ENCODE measurements at regions not wholly inside any gene's neighbourhood (a gene's known extent, or its start where the extent isn't known, plus 50 kb on each side); places are given as distances from the start of the nearest gene placed in this dataset.

DNA sequence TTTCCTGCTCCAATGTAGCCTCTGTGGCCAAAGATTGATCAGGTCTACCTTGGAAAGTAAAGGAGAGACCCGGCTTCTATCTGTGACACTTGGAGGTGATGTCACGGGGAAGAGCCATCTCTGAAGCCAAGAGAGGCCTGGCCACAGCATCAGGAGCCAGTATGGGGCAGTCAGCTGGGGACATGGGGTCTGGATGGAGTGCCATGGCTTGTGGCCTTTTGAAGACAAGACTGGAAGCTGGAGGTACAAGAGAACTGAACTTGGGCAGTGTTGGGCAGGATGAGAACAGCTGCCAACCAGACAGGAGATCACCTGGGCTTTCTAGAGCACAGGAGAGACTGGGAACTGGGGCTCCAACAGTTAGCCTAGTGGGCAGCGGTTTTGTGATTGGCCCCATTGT, 190.7 kb downstream of the TENT4A start:
- no peak for ATAC-seq
- H3K9me3 Mint-ChIP-seq = peaks cover 4 to 6% of the 10 kb centered on the region in 2 donors
- TF ChIP-seq, protein P1, sequence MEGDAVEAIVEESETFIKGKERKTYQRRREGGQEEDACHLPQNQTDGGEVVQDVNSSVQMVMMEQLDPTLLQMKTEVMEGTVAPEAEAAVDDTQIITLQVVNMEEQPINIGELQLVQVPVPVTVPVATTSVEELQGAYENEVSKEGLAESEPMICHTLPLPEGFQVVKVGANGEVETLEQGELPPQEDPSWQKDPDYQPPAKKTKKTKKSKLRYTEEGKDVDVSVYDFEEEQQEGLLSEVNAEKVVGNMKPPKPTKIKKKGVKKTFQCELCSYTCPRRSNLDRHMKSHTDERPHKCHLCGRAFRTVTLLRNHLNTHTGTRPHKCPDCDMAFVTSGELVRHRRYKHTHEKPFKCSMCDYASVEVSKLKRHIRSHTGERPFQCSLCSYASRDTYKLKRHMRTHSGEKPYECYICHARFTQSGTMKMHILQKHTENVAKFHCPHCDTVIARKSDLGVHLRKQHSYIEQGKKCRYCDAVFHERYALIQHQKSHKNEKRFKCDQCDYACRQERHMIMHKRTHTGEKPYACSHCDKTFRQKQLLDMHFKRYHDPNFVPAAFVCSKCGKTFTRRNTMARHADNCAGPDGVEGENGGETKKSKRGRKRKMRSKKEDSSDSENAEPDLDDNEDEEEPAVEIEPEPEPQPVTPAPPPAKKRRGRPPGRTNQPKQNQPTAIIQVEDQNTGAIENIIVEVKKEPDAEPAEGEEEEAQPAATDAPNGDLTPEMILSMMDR (IDR thresholded peaks at IDR 0.05) = no peak
- no peaks in the 10 kb centered on the region for H3K27me3 ChIP-seq (ENCODE audit: control insufficient read depth, insufficient read depth, low read length)
- no peak overlapping the region for H3K27ac ChIP-seq (ENCODE audit: low read length)
- H3K4me1 Mint-ChIP-seq = no peaks in the 10 kb centered on the region
- H3K36me3 ChIP-seq (ENCODE audit: control insufficient read depth, insufficient read depth, low read length) = no peaks in the 10 kb centered on the region
- H3K27ac Mint-ChIP-seq = no peak overlapping the region
- H3K4me1 ChIP-seq (ENCODE audit: control insufficient read depth, insufficient read depth, low read length) = no peaks in the 10 kb centered on the region
- WGBS (ENCODE audit: insufficient coverage) = 62% methylated on average over 3 of the region's 3 CpGs
- no peaks in the 10 kb centered on the region for H3K27me3 Mint-ChIP-seq (ENCODE audit: low read depth in 2 of 2)
- no peak for DNase-seq
- H3K4me3 ChIP-seq (ENCODE audit: low read length) = no peak overlapping the region
- intact Hi-C loops (cut with micrococcal nuclease) = no loop called here
- no peaks in the 10 kb centered on the region for H3K36me3 Mint-ChIP-seq
- no peak overlapping the region for H3K4me3 Mint-ChIP-seq
- H3K9me3 ChIP-seq (ENCODE audit: control insufficient read depth, insufficient read depth, low read length) = no peaks in the 10 kb centered on the region

GRCh38 chr5:6904860-6905259, 191.6 kb downstream of the TENT4A start:
- Histone ChIP-seq H3K4me1 (ENCODE audit: control insufficient read depth, insufficient read depth, low read length) (no peaks in the 10 kb centered on the region), H3K9me3 (ENCODE audit: control insufficient read depth, insufficient read depth, low read length) (no peaks in the 10 kb centered on the region), H3K27ac (ENCODE audit: low read length) (no peak overlapping the region), H3K4me3 (ENCODE audit: low read length) (no peak overlapping the region), H3K27me3 (ENCODE audit: control insufficient read depth, insufficient read depth, low read length) (no peaks in the 10 kb centered on the region), H3K36me3 (ENCODE audit: control insufficient read depth, insufficient read depth, low read length) (no peaks in the 10 kb centered on the region)
- TF ChIP-seq, protein P1 (IDR thresholded peaks at IDR 0.05) = no peak
- Mint-ChIP-seq H3K27me3 (ENCODE audit: low read depth in 2 of 2) (no peaks in the 10 kb centered on the region), H3K4me1 (no peaks in the 10 kb centered on the region), H3K9me3 (peaks cover 4 to 6% of the 10 kb centered on the region in 2 donors), H3K27ac (no peak overlapping the region), H3K36me3 (no peaks in the 10 kb centered on the region), H3K4me3 (no peak overlapping the region)
- no CpG with 5 or more reads among the region's 2 CpGs for WGBS (ENCODE audit: insufficient coverage)
- no peak for ATAC-seq
- intact Hi-C loops (cut with micrococcal nuclease) = no loop called here
- no peak for DNase-seq

- H3K9me3 ChIP-seq (ENCODE audit: control insufficient read depth, insufficient read depth, low read length) = no peaks in the 10 kb centered on the region
- H3K27me3 Mint-ChIP-seq (ENCODE audit: low read depth in 2 of 2) = no peaks in the 10 kb centered on the region
- DNase-seq (no peak), ATAC-seq (no peak)
- TF ChIP-seq, protein P1 (IDR thresholded peaks at IDR 0.05) = no peak
- no peaks in the 10 kb centered on the region for H3K27me3 ChIP-seq (ENCODE audit: control insufficient read depth, insufficient read depth, low read length)
- H3K27ac ChIP-seq (ENCODE audit: low read length) = no peak overlapping the region
- no peaks in the 10 kb centered on the region for H3K4me1 ChIP-seq (ENCODE audit: control insufficient read depth, insufficient read depth, low read length)
- no peaks in the 10 kb centered on the region for H3K36me3 ChIP-seq (ENCODE audit: control insufficient read depth, insufficient read depth, low read length)
- H3K4me1 Mint-ChIP-seq = no peaks in the 10 kb centered on the region
- intact Hi-C loops (cut with micrococcal nuclease) = no loop called here
- H3K4me3 ChIP-seq (ENCODE audit: low read length) = no peak overlapping the region
- no peaks in the 10 kb centered on the region for H3K36me3 Mint-ChIP-seq
- WGBS (ENCODE audit: insufficient coverage) = 82% methylated on average over 8 of the region's 8 CpGs
- H3K9me3 Mint-ChIP-seq = peaks cover 4 to 6% of the 10 kb centered on the region in 2 donors
- no peak overlapping the region for H3K4me3 Mint-ChIP-seq
- no peak overlapping the region for H3K27ac Mint-ChIP-seq
Observed at GRCh38 chr5:6905423-6905822, 192.2 kb downstream of the TENT4A start.

GRCh38 chr5:6905883-6906282, 192.7 kb downstream of the TENT4A start:
- Histone ChIP-seq H3K27ac (ENCODE audit: low read length) (no peak overlapping the region), H3K4me1 (ENCODE audit: control insufficient read depth, insufficient read depth, low read length) (no peaks in the 10 kb centered on the region), H3K4me3 (ENCODE audit: low read length) (no peak overlapping the region), H3K27me3 (ENCODE audit: control insufficient read depth, insufficient read depth, low read length) (no peaks in the 10 kb centered on the region), H3K9me3 (ENCODE audit: control insufficient read depth, insufficient read depth, low read length) (no peaks in the 10 kb centered on the region), H3K36me3 (ENCODE audit: control insufficient read depth, insufficient read depth, low read length) (no peaks in the 10 kb centered on the region)
- Mint-ChIP-seq H3K4me3 (no peak overlapping the region), H3K9me3 (peaks cover 4 to 6% of the 10 kb centered on the region in 2 donors), H3K27me3 (ENCODE audit: low read depth in 2 of 2) (no peaks in the 10 kb centered on the region), H3K36me3 (no peaks in the 10 kb centered on the region), H3K27ac (no peak overlapping the region), H3K4me1 (no peaks in the 10 kb centered on the region)
- TF ChIP-seq, protein P1 (IDR thresholded peaks at IDR 0.05) = no peak
- 84% methylated on average over 5 of the region's 5 CpGs for WGBS (ENCODE audit: insufficient coverage)
- ATAC-seq (no peak), DNase-seq (no peak)
- intact Hi-C loops (cut with micrococcal nuclease) = no loop called here
